K562 (cell line): ENCODE measurements at regions not wholly inside any gene's neighbourhood (a gene's known extent, or its start where the extent isn't known, plus 50 kb on each side); places are given as distances from the start of the nearest gene placed in this dataset.

Source experiments
- ATAC-seq: fragments of 200-7000 bp; cut with Tn5 transposase; 3 replicates; pipeline ENCODE4 v1.9.1; 2020; ENCODE audit warnings: moderate library complexity
- BruUV-seq: library from RNA; stranded (reverse); fragments of 400-500 nt; replicated peaks from 2 replicates; lab custom pipeline; 2021; lab: Mats Ljungman, UMichigan
- CTCF ChIA-PET: fragments of 300-600 bp; formaldehyde crosslinking; extraction: SDS; loops from one replicate; lab custom pipeline; 2021; ENCODE audit warnings: low intra/inter-chr PET ratio; lab: Yijun Ruan, JAX
- POLR2A ChIA-PET: fragments of 300-600, 350-650 bp; sonication (Branson Sonifier 250); formaldehyde crosslinking; extraction: SDS; loops from one replicate; lab custom pipeline; 2021; ENCODE audit warnings: antibody characterized with exemption, inconsistent platforms; lab: Yijun Ruan, JAX
- DNase-seq, 4 experiments: peaks; one replicate each; pipeline versions ENCODE4 v3.0.0 to v3.0.0-alpha.2; 2011 to 2018; ENCODE audit warnings: low spot score in 3 of 4, mixed read lengths in 3 of 4; ENCODE audit errors: extremely low read depth in 1 of 4
- FAIRE-seq: peaks from 2 replicates; lab custom pipeline; 2011; peaks lifted over from hg19 to GRCh38; lab: Jason Lieb, UNC
- H2AFZ ChIP-seq: 2 replicates; pipeline ENCODE4 v1.6.0; 2011; ENCODE audit warnings: low read depth, low read length, control low read depth, inconsistent platforms
- H3K27ac ChIP-seq: fragments of 200-600 bp; 3 replicates; pipeline ENCODE4 v1.8.0; 2011; ENCODE audit warnings: low read depth, mild to moderate bottlenecking, control low read depth, inconsistent platforms, low read length, moderate library complexity, mixed read lengths; ENCODE audit errors: extremely low read depth
- H3K27me3 ChIP-seq, 2 experiments: fragments of 300-600 bp in 1 of 2; 2 replicates in 1 of 2; 3 replicates in 1 of 2; pipeline versions ENCODE4 v1.6.0 to v1.8.0; 2011; ENCODE audit warnings: inconsistent platforms in 2 of 2, low read length in 2 of 2, mild to moderate bottlenecking in 1 of 2, mixed read lengths in 1 of 2, moderate library complexity in 1 of 2; ENCODE audit not compliant: control insufficient read depth in 2 of 2, insufficient read depth in 2 of 2
- H3K36me3 ChIP-seq: fragments of 300-600 bp; 3 replicates; pipeline ENCODE4 v1.8.0; 2011; ENCODE audit warnings: mild to moderate bottlenecking, low read length, inconsistent platforms; ENCODE audit not compliant: control insufficient read depth, insufficient read depth
- H3K4me1 ChIP-seq, 2 experiments: fragments of 200-600 bp in 1 of 2; replicated peaks in 1 of 2; 2 replicates in 1 of 2; 3 replicates in 1 of 2; pipeline versions ENCODE4 v1.5.1 to v1.8.0; 2011; ENCODE audit warnings: inconsistent platforms in 2 of 2, low read length in 2 of 2, mild to moderate bottlenecking in 1 of 2, mixed read lengths in 1 of 2, moderate library complexity in 1 of 2; ENCODE audit not compliant: control insufficient read depth in 2 of 2, insufficient read depth in 2 of 2
- H3K4me2 ChIP-seq: 2 replicates; pipeline ENCODE4 v1.6.1; 2011; ENCODE audit warnings: low read length, control low read depth, inconsistent platforms, mixed read lengths; ENCODE audit not compliant: insufficient read depth
- H3K4me3 ChIP-seq: fragments of 200-600 bp; sonication (generic), shearing (Covaris generic); 2 replicates; pipeline ENCODE4 v1.5.1; 2016; ENCODE audit warnings: control low read depth, inconsistent platforms
- H3K79me2 ChIP-seq: fragments of 200-600 bp; 3 replicates; pipeline ENCODE4 v1.8.0; 2011; ENCODE audit warnings: low read length, inconsistent platforms; ENCODE audit not compliant: control insufficient read depth, insufficient read depth
- H3K9ac ChIP-seq, 2 experiments: 2 replicates each; pipeline versions ENCODE4 v1.6.0 to v1.6.1; 2011; ENCODE audit warnings: low read depth in 2 of 2, low read length in 2 of 2, control low read depth in 1 of 2, inconsistent platforms in 1 of 2, mild to moderate bottlenecking in 1 of 2, mixed read lengths in 1 of 2; ENCODE audit not compliant: insufficient read depth in 1 of 2
- H3K9me1 ChIP-seq: one replicate; pipeline ENCODE4 v1.6.0; 2011; ENCODE audit warnings: inconsistent platforms, mild to moderate bottlenecking, low read length, moderate library complexity; ENCODE audit not compliant: control insufficient read depth, insufficient read depth
- H3K9me3 ChIP-seq: replicated peaks from 2 replicates; pipeline ENCODE4 v1.5.1; 2011; ENCODE audit warnings: low read depth, low read length, inconsistent platforms; ENCODE audit not compliant: control insufficient read depth, insufficient read depth
- H4K20me1 ChIP-seq: replicated peaks from 2 replicates; pipeline ENCODE4 v1.6.1; 2011; ENCODE audit warnings: low read length, inconsistent platforms, mixed read lengths; ENCODE audit not compliant: control insufficient read depth, insufficient read depth
- ARHGAP35 ChIP-seq: fragments of 450-650 bp; IDR thresholded peaks from 2 replicates; pipeline ENCODE4 v1.6.1; 2018; ENCODE audit not compliant: partially characterized antibody
- BDP1 ChIP-seq: IDR thresholded peaks from 3 replicates; pipeline ENCODE4 v1.6.1; 2011; ENCODE audit not compliant: insufficient read length, insufficient read depth
- CBX5 ChIP-seq: IDR thresholded peaks from 2 replicates; pipeline ENCODE4 v1.6.1; 2014; ENCODE audit warnings: low read depth, borderline replicate concordance
- FOXK2 ChIP-seq, 2 experiments: fragments of 450-650 bp; IDR thresholded peaks in 1 of 2; conservative IDR thresholded peaks in 1 of 2; 2 replicates each; pipeline ENCODE4 v1.6.1; 2016; ENCODE audit warnings: low read depth in 2 of 2, mild to moderate bottlenecking in 1 of 2
- NFE2L1 ChIP-seq: fragments of 450-650 bp; IDR thresholded peaks from 2 replicates; pipeline ENCODE4 v1.6.1; 2016; ENCODE audit warnings: missing genetic modification characterization, low read depth, mild to moderate bottlenecking, missing compliant biosample characterization, moderate library complexity, borderline replicate concordance
- SIN3A ChIP-seq, 2 experiments: fragments of 150-350 bp in 1 of 2; IDR thresholded peaks; 2 replicates each; pipeline ENCODE4 v1.6.1; 2011 to 2016; ENCODE audit warnings: borderline replicate concordance in 2 of 2, low read depth in 2 of 2, low read length in 2 of 2, mild to moderate bottlenecking in 2 of 2, moderate library complexity in 2 of 2; ENCODE audit not compliant: control insufficient read depth in 1 of 2
- USF1 ChIP-seq: sonication (generic); formaldehyde crosslinking; IDR thresholded peaks from 2 replicates; pipeline ENCODE4 v1.9.0; 2022; ENCODE audit warnings: mild to moderate bottlenecking, missing genetic modification reagents
- ZBTB11 ChIP-seq, 3 experiments: fragments of 200-800 bp in 1 of 3; fragments of 250-450 bp in 1 of 3; fragments of 450-650 bp in 1 of 3; sonication (Bioruptor Pico) in 1 of 3; sonication (Bioruptor generic) in 1 of 3; formaldehyde crosslinking in 1 of 3; IDR thresholded peaks; 2 replicates each; pipeline versions ENCODE4 v1.6.1 to v1.8.0; 2016 to 2022; ENCODE audit warnings: mild to moderate bottlenecking in 2 of 3, missing genetic modification characterization in 2 of 3, missing compliant biosample characterization in 1 of 3, moderate library complexity in 1 of 3
- ZC3H11A ChIP-seq: IDR thresholded peaks from 2 replicates; pipeline ENCODE4 v1.6.1; 2012; ENCODE audit warnings: low read depth, low read length, improper control_type of control experiment
- ZNF12 ChIP-seq: sonication (generic); formaldehyde crosslinking; IDR thresholded peaks from 2 replicates; pipeline ENCODE4 v1.4.0; 2020; ENCODE audit warnings: mild to moderate bottlenecking, missing genetic modification reagents
- ZNF282 ChIP-seq: sonication (generic); formaldehyde crosslinking; IDR thresholded peaks from 2 replicates; pipeline ENCODE4 v1.8.1; 2023; ENCODE audit warnings: missing genetic modification reagents
- WGBS: fragments of 100-300 bp; shearing (Covaris generic); methylation state at CpG from one replicate; pipeline ENCODE4 v1.1.6; 2016; ENCODE audit warnings: low coverage, mixed read lengths; ENCODE audit not compliant: insufficient coverage; ENCODE audit errors: missing lambda C conversion rate; 5-methylcytosine and 5-hydroxymethylcytosine counted together
- in situ Hi-C: fragments of 300-500 bp; cut with MboI; formaldehyde crosslinking; loops from 4 replicates; pipeline ENCODE4 v1.15.0; 2018; ENCODE audit warnings: inconsistent platforms, mixed read lengths
- intact Hi-C: fragments of 100-400 bp; cut with micrococcal nuclease; formaldehyde crosslinking; loops from 2 replicates; pipeline ENCODE4 v1.14.2; 2022
- TF ChIP-seq, protein P1 (sequence below): sonication (generic); formaldehyde crosslinking; IDR thresholded peaks from 2 replicates; pipeline ENCODE4 v1.8.0; 2023; ENCODE audit warnings: missing genetic modification reagents, mild to moderate bottlenecking, borderline replicate concordance

DNA sequence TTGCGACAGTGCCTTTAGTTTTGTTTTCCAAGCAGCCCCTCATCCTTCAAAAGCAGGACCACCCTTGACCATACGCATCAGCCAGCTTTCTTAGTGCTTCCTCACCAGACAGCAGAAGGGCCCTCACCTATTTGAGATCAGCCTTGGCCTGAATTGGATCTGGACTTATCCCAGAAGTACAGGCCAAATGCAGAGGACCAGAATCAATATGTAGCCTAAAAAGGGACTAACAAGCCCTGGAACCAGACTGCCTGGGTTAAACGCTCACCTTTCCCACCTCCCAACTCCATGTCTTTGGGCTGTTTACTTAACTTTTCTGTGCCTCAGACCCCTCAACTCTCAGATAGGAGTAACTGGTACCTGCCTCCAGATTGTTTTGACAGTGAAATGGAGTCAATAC, 77.7 kb upstream of the ATP6AP2 start:
- no peak overlapping the region for H3K4me3 ChIP-seq
- H3K4me2 ChIP-seq: no peak overlapping the region
- POLR2A ChIA-PET: interaction anchor here (0.6 kb wide), 1 partner anchor 230 kb away, joined by 4 read pairs; no protein-coding TSS in a partner anchor
- H3K9me3 ChIP-seq: no peaks in the 10 kb centered on the region
- BruUV-seq: no TSS peak
- H3K27me3 ChIP-seq: peaks cover 0 to 17% of the 10 kb centered on the region in 2 experiments; a peak in 2 of 5 replicates
- in situ Hi-C loops (no loop called here), intact Hi-C loops (no loop called here)
- H2AFZ ChIP-seq: no peak overlapping the region
- H3K79me2 ChIP-seq: no peaks in the 10 kb centered on the region
- FAIRE-seq: no peak
- H3K9me1 ChIP-seq: no peaks in the 10 kb centered on the region
- peaks cover 0 to 3% of the 10 kb centered on the region in 2 experiments; a peak in 3 of 5 replicates for H3K4me1 ChIP-seq
- no peak for ATAC-seq
- H3K36me3 ChIP-seq: no peaks in the 10 kb centered on the region
- WGBS: 26% methylated on average over 3 of the region's 3 CpGs
- H3K27ac ChIP-seq: no peak overlapping the region
- H3K9ac ChIP-seq: no peak overlapping the region
- CTCF ChIA-PET: no interaction called here
- no peak for DNase-seq
- H4K20me1 ChIP-seq: no peaks in the 10 kb centered on the region
- TF ChIP-seq NFE2L1 (no peak), ARHGAP35 (no peak), CBX5 (no peak), ZNF282 (CRISPR knock-in tag) (no peak), FOXK2 (conservative IDR thresholded peaks at IDR 0.05 in 1 of 2, IDR thresholded peaks at IDR 0.05 in 1 of 2; ENCODE audit: low read depth in 2 of 2) (no peak), ZC3H11A (no peak), ZBTB11 (CRISPR knock-in tag; IDR thresholded peaks at IDR 0.05) (no peak), USF1 (CRISPR knock-in tag) (no peak), BDP1 (no peak), SIN3A (IDR thresholded peaks at IDR 0.05; ENCODE audit: borderline replicate concordance in 2 of 2, control insufficient read depth in 1 of 2, low read depth in 2 of 2, low read length in 2 of 2) (no peak), ZNF12 (CRISPR knock-in tag) (no peak)
- TF ChIP-seq, protein P1, sequence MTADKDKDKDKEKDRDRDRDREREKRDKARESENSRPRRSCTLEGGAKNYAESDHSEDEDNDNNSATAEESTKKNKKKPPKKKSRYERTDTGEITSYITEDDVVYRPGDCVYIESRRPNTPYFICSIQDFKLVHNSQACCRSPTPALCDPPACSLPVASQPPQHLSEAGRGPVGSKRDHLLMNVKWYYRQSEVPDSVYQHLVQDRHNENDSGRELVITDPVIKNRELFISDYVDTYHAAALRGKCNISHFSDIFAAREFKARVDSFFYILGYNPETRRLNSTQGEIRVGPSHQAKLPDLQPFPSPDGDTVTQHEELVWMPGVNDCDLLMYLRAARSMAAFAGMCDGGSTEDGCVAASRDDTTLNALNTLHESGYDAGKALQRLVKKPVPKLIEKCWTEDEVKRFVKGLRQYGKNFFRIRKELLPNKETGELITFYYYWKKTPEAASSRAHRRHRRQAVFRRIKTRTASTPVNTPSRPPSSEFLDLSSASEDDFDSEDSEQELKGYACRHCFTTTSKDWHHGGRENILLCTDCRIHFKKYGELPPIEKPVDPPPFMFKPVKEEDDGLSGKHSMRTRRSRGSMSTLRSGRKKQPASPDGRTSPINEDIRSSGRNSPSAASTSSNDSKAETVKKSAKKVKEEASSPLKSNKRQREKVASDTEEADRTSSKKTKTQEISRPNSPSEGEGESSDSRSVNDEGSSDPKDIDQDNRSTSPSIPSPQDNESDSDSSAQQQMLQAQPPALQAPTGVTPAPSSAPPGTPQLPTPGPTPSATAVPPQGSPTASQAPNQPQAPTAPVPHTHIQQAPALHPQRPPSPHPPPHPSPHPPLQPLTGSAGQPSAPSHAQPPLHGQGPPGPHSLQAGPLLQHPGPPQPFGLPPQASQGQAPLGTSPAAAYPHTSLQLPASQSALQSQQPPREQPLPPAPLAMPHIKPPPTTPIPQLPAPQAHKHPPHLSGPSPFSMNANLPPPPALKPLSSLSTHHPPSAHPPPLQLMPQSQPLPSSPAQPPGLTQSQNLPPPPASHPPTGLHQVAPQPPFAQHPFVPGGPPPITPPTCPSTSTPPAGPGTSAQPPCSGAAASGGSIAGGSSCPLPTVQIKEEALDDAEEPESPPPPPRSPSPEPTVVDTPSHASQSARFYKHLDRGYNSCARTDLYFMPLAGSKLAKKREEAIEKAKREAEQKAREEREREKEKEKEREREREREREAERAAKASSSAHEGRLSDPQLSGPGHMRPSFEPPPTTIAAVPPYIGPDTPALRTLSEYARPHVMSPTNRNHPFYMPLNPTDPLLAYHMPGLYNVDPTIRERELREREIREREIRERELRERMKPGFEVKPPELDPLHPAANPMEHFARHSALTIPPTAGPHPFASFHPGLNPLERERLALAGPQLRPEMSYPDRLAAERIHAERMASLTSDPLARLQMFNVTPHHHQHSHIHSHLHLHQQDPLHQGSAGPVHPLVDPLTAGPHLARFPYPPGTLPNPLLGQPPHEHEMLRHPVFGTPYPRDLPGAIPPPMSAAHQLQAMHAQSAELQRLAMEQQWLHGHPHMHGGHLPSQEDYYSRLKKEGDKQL (CRISPR knock-in tag): no peak
